GM12878 (cell line): ENCODE measurements at regions not wholly inside any gene's neighbourhood (a gene's known extent, or its start where the extent isn't known, plus 50 kb on each side); places are given as distances from the start of the nearest gene placed in this dataset.

Experiments used
- ATAC-seq: fragments of 200-7000 bp; cut with Tn5 transposase; 3 replicates; pipeline ENCODE4 v1.9.1; 2020; ENCODE audit warnings: mild to moderate bottlenecking, moderate library complexity
- BruUV-seq: library from RNA; stranded (reverse); fragments of 400-500 nt; replicated peaks from 2 replicates; lab custom pipeline; 2021; lab: Mats Ljungman, UMichigan
- CTCF ChIA-PET: fragments of 300-600 bp; sonication (Branson Sonifier 250); formaldehyde crosslinking; extraction: SDS; loops from one replicate; lab custom pipeline; 2021; ENCODE audit warnings: inconsistent platforms; lab: Yijun Ruan, JAX
- POLR2A ChIA-PET: fragments of 350-600 bp; formaldehyde crosslinking; extraction: SDS; loops from one replicate; lab custom pipeline; 2021; ENCODE audit warnings: inconsistent platforms; lab: Charles Lee
- RAD21 ChIA-PET: fragments of 300-600 bp; sonication (Branson Sonifier 250); formaldehyde crosslinking; loops from one replicate; lab custom pipeline; 2023; ENCODE audit warnings: antibody characterized with exemption; ENCODE audit not compliant: unreplicated experiment; lab: Charles Lee
- SMC1A ChIA-PET: fragments of 300-600 bp; sonication (Branson Sonifier 250); formaldehyde crosslinking; loops from one replicate; lab custom pipeline; 2023; ENCODE audit not compliant: unreplicated experiment, uncharacterized antibody; lab: Charles Lee
- DNase-seq: peaks from one replicate; pipeline ENCODE4 v3.0.0-alpha.2; 2011; ENCODE audit warnings: low read depth, low spot score
- FAIRE-seq: peaks from 3 replicates; lab custom pipeline; 2011; peaks lifted over from hg19 to GRCh38; lab: Jason Lieb, UNC
- H2AFZ ChIP-seq: 2 replicates; pipeline ENCODE4 v1.6.0; 2011; ENCODE audit warnings: low read depth, low read length, control low read depth; ENCODE audit not compliant: control insufficient read depth
- H3K27ac ChIP-seq: 2 replicates; pipeline ENCODE4 v1.5.1; 2011; ENCODE audit warnings: control low read depth; ENCODE audit not compliant: control insufficient read depth, insufficient read depth
- H3K27me3 ChIP-seq, 2 experiments: replicated peaks in 1 of 2; 2 replicates each; pipeline versions ENCODE4 v1.6.0 to v1.6.1; 2011; ENCODE audit warnings: low read length in 1 of 2; ENCODE audit not compliant: control insufficient read depth in 2 of 2, insufficient read depth in 2 of 2
- H3K36me3 ChIP-seq, 2 experiments: 2 replicates each; pipeline ENCODE4 v1.5.1; 2011; ENCODE audit warnings: low read length in 1 of 2; ENCODE audit not compliant: control insufficient read depth in 2 of 2, insufficient read depth in 2 of 2
- H3K4me1 ChIP-seq: 2 replicates; pipeline ENCODE4 v1.6.1; 2011; ENCODE audit warnings: mild to moderate bottlenecking, low read length, moderate library complexity, mixed read lengths; ENCODE audit not compliant: control insufficient read depth, insufficient read depth
- H3K4me2 ChIP-seq: 2 replicates; pipeline ENCODE4 v1.6.0; 2011; ENCODE audit warnings: control low read depth; ENCODE audit not compliant: control insufficient read depth, insufficient read depth
- H3K4me3 ChIP-seq: fragments of 200-600 bp; sonication (generic); 2 replicates; pipeline ENCODE4 v1.5.1; 2016
- H3K79me2 ChIP-seq: 2 replicates; pipeline ENCODE4 v1.6.0; 2011; ENCODE audit warnings: low read length; ENCODE audit not compliant: control insufficient read depth, insufficient read depth
- H3K9ac ChIP-seq: 2 replicates; pipeline ENCODE4 v1.8.0; 2011; ENCODE audit warnings: low read length, control low read depth, mixed read lengths; ENCODE audit not compliant: control insufficient read depth, insufficient read depth
- H3K9me3 ChIP-seq: replicated peaks from 3 replicates; pipeline ENCODE4 v1.5.1; 2011; ENCODE audit warnings: mild to moderate bottlenecking, low read length; ENCODE audit not compliant: control insufficient read depth, insufficient read depth
- H4K20me1 ChIP-seq: 2 replicates; pipeline ENCODE4 v1.6.0; 2011; ENCODE audit not compliant: control insufficient read depth, insufficient read depth
- BACH1 ChIP-seq: fragments of 450-650 bp; IDR thresholded peaks from 2 replicates; pipeline ENCODE4 v1.6.1; 2017; ENCODE audit warnings: mild to moderate bottlenecking, borderline replicate concordance
- CBX3 ChIP-seq: fragments of 200-600 bp; sonication (generic); IDR thresholded peaks from 2 replicates; pipeline ENCODE4 v1.6.1; 2016; ENCODE audit warnings: low read depth, borderline replicate concordance
- CEBPB ChIP-seq, 2 experiments: fragments of 150-350 bp in 1 of 2; IDR thresholded peaks; 2 replicates each; pipeline ENCODE4 v1.6.1; 2012 to 2014; ENCODE audit warnings: low read depth in 2 of 2, low read length in 2 of 2, borderline replicate concordance in 1 of 2, inconsistent platforms in 1 of 2
- ESRRA ChIP-seq: IDR thresholded peaks from 2 replicates; pipeline ENCODE4 v1.6.1; 2012; ENCODE audit warnings: mild to moderate bottlenecking, low read length, improper control_type of control experiment
- ETV6 ChIP-seq, 2 experiments: fragments of 450-650 bp in 1 of 2; IDR thresholded peaks in 1 of 2; conservative IDR thresholded peaks in 1 of 2; 2 replicates each; pipeline ENCODE4 v1.6.1; 2014; ENCODE audit warnings: antibody characterized with exemption in 1 of 2, borderline replicate concordance in 1 of 2, low read depth in 1 of 2, mild to moderate bottlenecking in 1 of 2, moderate library complexity in 1 of 2
- MEF2A ChIP-seq: IDR thresholded peaks from 2 replicates; pipeline ENCODE4 v1.6.1; 2011; ENCODE audit warnings: low read depth, mild to moderate bottlenecking, low read length, moderate library complexity; ENCODE audit not compliant: insufficient read depth
- PAX5 ChIP-seq: IDR thresholded peaks from 2 replicates; pipeline ENCODE4 v1.6.1; 2011; ENCODE audit warnings: low read depth, low read length, borderline replicate concordance
- POU2F2 ChIP-seq: IDR thresholded peaks from 3 replicates; pipeline ENCODE4 v1.6.1; 2011; ENCODE audit warnings: low read depth, mild to moderate bottlenecking, low read length, borderline replicate concordance
- RAD51 ChIP-seq: fragments of 450-650 bp; IDR thresholded peaks from 2 replicates; pipeline ENCODE4 v1.6.1; 2016; ENCODE audit warnings: moderate library complexity, mild to moderate bottlenecking, inconsistent platforms
- RB1 ChIP-seq: fragments of 450-650 bp; formaldehyde crosslinking; IDR thresholded peaks from 2 replicates; pipeline ENCODE4 v1.6.1; 2017; ENCODE audit warnings: mild to moderate bottlenecking, borderline replicate concordance
- SMAD5 ChIP-seq: IDR thresholded peaks from 2 replicates; pipeline ENCODE4 v1.6.1; 2016; ENCODE audit warnings: antibody characterized with exemption, low read depth
- TCF7 ChIP-seq: IDR thresholded peaks from 2 replicates; pipeline ENCODE4 v1.6.1; 2014; ENCODE audit warnings: antibody characterized with exemption, borderline replicate concordance
- YBX1 ChIP-seq: fragments of 450-650 bp; IDR thresholded peaks from 2 replicates; pipeline ENCODE4 v1.6.1; 2016; ENCODE audit warnings: antibody characterized with exemption
- YY1 ChIP-seq: IDR thresholded peaks from 2 replicates; pipeline ENCODE4 v1.6.1; 2011; ENCODE audit warnings: low read depth, mild to moderate bottlenecking, low read length
- WGBS: methylation state at CpG from one replicate; pipeline ENCODE4 v1.1.6; 2016; ENCODE audit warnings: low lambda C conversion rate; ENCODE audit not compliant: insufficient replicate concordance, insufficient coverage; ENCODE audit errors: missing lambda C conversion rate; 5-methylcytosine and 5-hydroxymethylcytosine counted together
- in situ Hi-C: fragments of 300-500 bp; cut with MboI; formaldehyde crosslinking; loops from 9 replicates; pipeline ENCODE4 v1.14.3; 2018; ENCODE audit warnings: mixed read lengths
- intact Hi-C: fragments of 100-400 bp; cut with micrococcal nuclease; formaldehyde crosslinking; loops from one replicate; pipeline ENCODE4 v1.14.2; 2022; ENCODE audit not compliant: unreplicated experiment
- TF ChIP-seq, protein P1 (sequence below): fragments of 450-650 bp; IDR thresholded peaks from 2 replicates; pipeline ENCODE4 v1.6.1; 2017; ENCODE audit warnings: mild to moderate bottlenecking, moderate library complexity

DNA sequence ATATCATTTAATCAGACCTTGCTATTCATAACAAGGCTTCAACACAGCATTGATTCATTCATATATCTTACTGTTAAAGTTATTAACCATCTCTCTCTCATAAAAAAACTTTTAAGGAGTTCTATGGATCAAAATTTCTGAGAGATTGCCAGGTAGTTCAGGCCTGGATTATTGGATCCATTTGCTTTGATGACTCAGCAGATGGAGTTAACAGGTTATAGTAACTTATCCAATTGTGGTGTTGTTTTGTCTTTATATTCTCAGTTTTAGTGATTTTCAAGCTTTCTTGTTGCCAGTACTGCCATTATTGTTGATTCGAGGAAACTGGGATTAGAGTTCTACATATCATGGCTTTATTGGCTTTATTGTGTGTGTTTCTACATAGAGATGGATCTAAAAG is 195.7 kb upstream of the MMADHC start (continued):
- TF ChIP-seq CEBPB (IDR thresholded peaks at IDR 0.05; ENCODE audit: borderline replicate concordance in 1 of 2, low read depth in 2 of 2, low read length in 2 of 2): no peak
- no peak for TF ChIP-seq TCF7
- TF ChIP-seq YY1: no peak
- TF ChIP-seq BACH1: no peak
- no peak for TF ChIP-seq CBX3
- TF ChIP-seq RAD51: no peak
- TF ChIP-seq POU2F2: no peak
- no peak for TF ChIP-seq ESRRA
- TF ChIP-seq MEF2A: no peak
- TF ChIP-seq ETV6 (conservative IDR thresholded peaks at IDR 0.05 in 1 of 2, IDR thresholded peaks at IDR 0.05 in 1 of 2; ENCODE audit: borderline replicate concordance in 1 of 2, low read depth in 1 of 2): no peak
- TF ChIP-seq RB1: no peak

DNA sequence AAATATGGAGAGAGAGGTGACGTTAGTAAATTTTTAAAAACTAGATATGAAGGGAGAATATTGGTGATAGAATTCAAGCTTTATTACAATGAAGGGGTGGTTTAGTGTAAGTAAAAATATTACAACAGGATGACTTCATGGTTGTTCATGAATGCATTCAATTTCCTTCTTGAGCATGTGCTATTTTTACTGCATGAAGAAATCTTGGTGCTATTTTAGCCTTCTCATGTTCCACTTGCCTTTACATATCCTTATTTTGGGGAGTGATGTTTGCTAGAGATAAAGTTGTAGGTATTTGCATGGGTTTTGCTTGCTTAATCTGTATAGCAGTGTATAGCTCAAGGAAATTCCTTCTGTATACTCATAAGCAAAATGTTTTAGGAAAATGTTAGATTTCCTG is 195.0 kb upstream of the MMADHC start:
- no peak overlapping the region for H3K4me2 ChIP-seq
- intact Hi-C loops: no loop called here
- H3K9me3 ChIP-seq: no peaks in the 10 kb centered on the region
- H3K4me3 ChIP-seq: no peak overlapping the region
- no peaks in the 10 kb centered on the region for H3K36me3 ChIP-seq
- H3K9ac ChIP-seq: no peak overlapping the region
- in situ Hi-C loops: no loop called here
- no peak overlapping the region for H2AFZ ChIP-seq
- no peak for FAIRE-seq
- ATAC-seq: no peak
- H3K27me3 ChIP-seq: no peaks in the 10 kb centered on the region; a peak in 1 of 4 replicates
- no peak for DNase-seq
- ChIA-PET RAD21 (no interaction called here), CTCF (no interaction called here)
- no TSS peak for BruUV-seq
- TF ChIP-seq PAX5: no peak
- no peak for TF ChIP-seq SMAD5
- TF ChIP-seq YBX1: no peak
- TF ChIP-seq, protein P1, sequence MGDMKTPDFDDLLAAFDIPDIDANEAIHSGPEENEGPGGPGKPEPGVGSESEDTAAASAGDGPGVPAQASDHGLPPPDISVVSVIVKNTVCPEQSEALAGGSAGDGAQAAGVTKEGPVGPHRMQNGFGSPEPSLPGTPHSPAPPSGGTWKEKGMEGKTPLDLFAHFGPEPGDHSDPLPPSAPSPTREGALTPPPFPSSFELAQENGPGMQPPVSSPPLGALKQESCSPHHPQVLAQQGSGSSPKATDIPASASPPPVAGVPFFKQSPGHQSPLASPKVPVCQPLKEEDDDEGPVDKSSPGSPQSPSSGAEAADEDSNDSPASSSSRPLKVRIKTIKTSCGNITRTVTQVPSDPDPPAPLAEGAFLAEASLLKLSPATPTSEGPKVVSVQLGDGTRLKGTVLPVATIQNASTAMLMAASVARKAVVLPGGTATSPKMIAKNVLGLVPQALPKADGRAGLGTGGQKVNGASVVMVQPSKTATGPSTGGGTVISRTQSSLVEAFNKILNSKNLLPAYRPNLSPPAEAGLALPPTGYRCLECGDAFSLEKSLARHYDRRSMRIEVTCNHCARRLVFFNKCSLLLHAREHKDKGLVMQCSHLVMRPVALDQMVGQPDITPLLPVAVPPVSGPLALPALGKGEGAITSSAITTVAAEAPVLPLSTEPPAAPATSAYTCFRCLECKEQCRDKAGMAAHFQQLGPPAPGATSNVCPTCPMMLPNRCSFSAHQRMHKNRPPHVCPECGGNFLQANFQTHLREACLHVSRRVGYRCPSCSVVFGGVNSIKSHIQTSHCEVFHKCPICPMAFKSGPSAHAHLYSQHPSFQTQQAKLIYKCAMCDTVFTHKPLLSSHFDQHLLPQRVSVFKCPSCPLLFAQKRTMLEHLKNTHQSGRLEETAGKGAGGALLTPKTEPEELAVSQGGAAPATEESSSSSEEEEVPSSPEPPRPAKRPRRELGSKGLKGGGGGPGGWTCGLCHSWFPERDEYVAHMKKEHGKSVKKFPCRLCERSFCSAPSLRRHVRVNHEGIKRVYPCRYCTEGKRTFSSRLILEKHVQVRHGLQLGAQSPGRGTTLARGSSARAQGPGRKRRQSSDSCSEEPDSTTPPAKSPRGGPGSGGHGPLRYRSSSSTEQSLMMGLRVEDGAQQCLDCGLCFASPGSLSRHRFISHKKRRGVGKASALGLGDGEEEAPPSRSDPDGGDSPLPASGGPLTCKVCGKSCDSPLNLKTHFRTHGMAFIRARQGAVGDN: no peak
- TF ChIP-seq, all 136 proteins: peak for 0
- no peaks in the 10 kb centered on the region for H3K79me2 ChIP-seq
- ChIA-PET SMC1A (no interaction called here), POLR2A (no interaction called here)
- no peaks in the 10 kb centered on the region for H3K4me1 ChIP-seq
- 0% methylated on average over 1 of the region's 1 CpG for WGBS
- H4K20me1 ChIP-seq: no peaks in the 10 kb centered on the region
- no peak overlapping the region for H3K27ac ChIP-seq
